ENCODE measurements at regions not wholly inside any gene's neighbourhood (a gene's known extent, or its start where the extent isn't known, plus 50 kb on each side); places are given as distances from the start of the nearest gene placed in this dataset.

GRCh38 chr4:123244137-123244536, 152.5 kb upstream of the SPRY1 start:
- Histone ChIP-seq H3K4me1 (peaks cover 39% of the 10 kb centered on the region), H3K27me3 (ENCODE audit: low read depth) (no peaks in the 10 kb centered on the region), H3K4me3 (no peak overlapping the region), H3K36me3 (no peaks in the 10 kb centered on the region), H3K9me3 (replicated peaks) (peaks cover 7% of the 10 kb centered on the region), H3K27ac (replicated peaks) (peak overlapping the region; percentile 70)
- intact Hi-C loops (cut with micrococcal nuclease) = no loop called here
- peak; percentile 50 for TF ChIP-seq CTCF (IDR thresholded peaks at IDR 0.05; ENCODE audit: borderline replicate concordance)
- DNase-seq = peak; percentile 61

- Histone ChIP-seq H3K9me3 (replicated peaks) (peaks cover 7% of the 10 kb centered on the region), H3K27ac (replicated peaks) (peak overlapping the region; percentile 70), H3K4me1 (peaks cover 58% of the 10 kb centered on the region), H3K27me3 (ENCODE audit: low read depth) (no peaks in the 10 kb centered on the region), H3K4me3 (no peak overlapping the region), H3K36me3 (no peaks in the 10 kb centered on the region)
- intact Hi-C loops (cut with micrococcal nuclease) = no loop called here
- no peak for TF ChIP-seq CTCF (IDR thresholded peaks at IDR 0.05; ENCODE audit: borderline replicate concordance)
- DNase-seq = no peak
Observed at GRCh38 chr4:123246085-123246484, 150.5 kb upstream of the SPRY1 start.

- TF ChIP-seq CTCF (IDR thresholded peaks at IDR 0.05; ENCODE audit: borderline replicate concordance) = no peak
- DNase-seq = no peak
- intact Hi-C loops (cut with micrococcal nuclease) = no loop called here
- Histone ChIP-seq H3K36me3 (no peaks in the 10 kb centered on the region), H3K4me1 (peaks cover 64% of the 10 kb centered on the region), H3K4me3 (no peak overlapping the region), H3K27ac (replicated peaks) (peak overlapping the region; percentile 72), H3K9me3 (replicated peaks) (no peaks in the 10 kb centered on the region), H3K27me3 (ENCODE audit: low read depth) (no peaks in the 10 kb centered on the region)
Observed at GRCh38 chr4:123248085-123248659, 148.4 kb upstream of the SPRY1 start.

- no peaks in the 10 kb centered on the region for H3K27me3 ChIP-seq (ENCODE audit: low read depth)
- peaks cover 55% of the 10 kb centered on the region for H3K4me1 ChIP-seq
- H3K9me3 ChIP-seq (replicated peaks) = no peaks in the 10 kb centered on the region
- TF ChIP-seq CTCF (IDR thresholded peaks at IDR 0.05; ENCODE audit: borderline replicate concordance) = no peak
- intact Hi-C loops (cut with micrococcal nuclease) = no loop called here
- no peaks in the 10 kb centered on the region for H3K36me3 ChIP-seq
- no peak overlapping the region for H3K4me3 ChIP-seq
- peak overlapping the region; percentile 72 for H3K27ac ChIP-seq (replicated peaks)
- no peak for DNase-seq
Observed at GRCh38 chr4:123249821-123250220, 146.8 kb upstream of the SPRY1 start.

GRCh38 chr4:123250843-123251242, 145.8 kb upstream of the SPRY1 start:
- Histone ChIP-seq H3K4me3 (no peak overlapping the region), H3K9me3 (replicated peaks) (no peaks in the 10 kb centered on the region), H3K36me3 (no peaks in the 10 kb centered on the region), H3K27ac (replicated peaks) (peak overlapping the region; percentile 72), H3K27me3 (ENCODE audit: low read depth) (no peaks in the 10 kb centered on the region), H3K4me1 (peaks cover 45% of the 10 kb centered on the region)
- DNase-seq = peak; percentile 35
- no peak for TF ChIP-seq CTCF (IDR thresholded peaks at IDR 0.05; ENCODE audit: borderline replicate concordance)
- intact Hi-C loops (cut with micrococcal nuclease) = no loop called here

All from left ventricle myocardium inferior (tissue), 1 donor.